GM21528 (cell line): ENCODE measurements at regions not wholly inside any gene's neighbourhood (a gene's known extent, or its start where the extent isn't known, plus 50 kb on each side); places are given as distances from the start of the nearest gene placed in this dataset.

Experiments
- ATAC-seq: cut with Tn5 transposase; IDR thresholded peaks from one replicate; pipeline ENCODE4 v1.9.1; 2021; ENCODE audit warnings: mild to moderate bottlenecking, moderate library complexity; ENCODE audit not compliant: unreplicated experiment, low FRiP score

DNA sequence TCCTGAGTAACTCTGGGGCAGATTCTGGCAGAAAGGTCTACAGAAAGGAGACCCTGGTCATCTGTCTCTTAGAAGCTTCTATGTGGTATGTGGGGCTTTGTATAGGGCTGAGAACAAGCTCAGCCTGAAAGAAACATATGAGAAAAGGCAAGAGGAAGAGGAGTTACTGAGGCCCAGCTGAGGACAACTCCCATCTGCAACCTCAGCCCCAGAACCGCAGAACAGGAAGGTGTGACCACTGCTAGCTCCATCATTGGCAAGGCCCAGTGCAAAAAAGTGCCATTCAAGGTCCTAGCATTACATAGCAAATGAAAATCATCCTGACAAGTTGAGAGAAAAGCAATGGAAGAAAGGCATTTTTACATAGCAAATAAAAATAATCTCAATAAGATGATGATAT is 503.8 kb downstream of the NPHP4 start:
- no peak for ATAC-seq

GRCh38 chr1:5485968-5486696 is 506.1 kb downstream of the NPHP4 start:
- ATAC-seq, result no peak

GRCh38 chr1:5485436-5485835 is 506.8 kb downstream of the NPHP4 start:
- no peak for ATAC-seq

DNA sequence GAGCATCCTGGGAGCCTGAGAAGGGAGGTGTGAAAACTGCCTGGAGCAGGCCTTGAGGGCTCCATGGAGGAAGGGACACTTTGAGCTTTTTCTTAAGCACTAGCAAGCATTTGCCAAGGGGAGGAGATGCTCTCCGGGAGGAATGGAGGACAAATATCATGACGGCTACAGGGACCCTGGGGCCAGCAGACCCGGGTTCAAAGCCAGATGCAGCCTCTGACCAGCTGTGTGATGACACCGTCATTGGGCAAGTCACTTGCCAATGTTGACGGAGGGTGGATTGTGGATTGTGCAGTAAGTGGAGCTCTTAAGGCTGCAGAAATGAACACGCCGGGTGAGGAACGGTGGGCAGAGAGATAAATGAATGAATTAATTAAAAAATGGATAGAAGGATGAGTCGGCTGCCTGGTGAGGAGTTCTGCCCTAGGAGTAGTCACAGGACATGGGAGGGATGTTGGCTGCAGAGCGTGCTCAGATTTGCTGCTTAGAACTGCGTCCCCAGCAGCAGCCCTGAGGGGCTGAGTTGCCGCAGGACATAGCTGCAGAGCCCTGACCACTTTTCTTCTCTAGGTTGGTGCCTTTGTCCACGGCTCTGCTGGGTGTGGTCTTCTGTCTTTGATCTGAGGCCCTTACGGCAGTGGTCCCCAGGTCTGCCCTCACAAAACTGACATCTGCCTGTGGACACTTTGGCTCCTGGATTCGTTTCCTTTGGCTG is 507.6 kb downstream of the NPHP4 start:
- ATAC-seq, result no peak

DNA sequence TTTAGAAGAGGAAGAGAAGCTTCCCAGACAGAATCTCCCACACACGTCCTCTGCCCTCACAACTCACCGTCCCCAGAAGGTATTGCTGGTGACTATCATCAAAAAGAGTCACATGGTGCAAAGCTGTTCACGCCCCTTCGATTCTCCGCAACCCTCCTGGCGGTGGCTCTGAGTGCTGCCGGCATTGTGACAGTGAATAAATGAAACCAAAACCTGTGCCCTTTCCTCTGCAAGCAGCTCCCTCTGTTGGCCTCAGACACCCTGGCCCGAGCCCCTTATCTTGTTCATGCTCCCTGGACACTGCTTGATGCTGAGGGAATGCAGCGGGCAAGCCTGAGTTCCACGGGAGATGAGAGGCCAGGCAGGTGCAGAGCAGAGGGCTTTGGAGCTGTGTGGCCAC is 510.3 kb downstream of the NPHP4 start:
- no peak for ATAC-seq

DNA sequence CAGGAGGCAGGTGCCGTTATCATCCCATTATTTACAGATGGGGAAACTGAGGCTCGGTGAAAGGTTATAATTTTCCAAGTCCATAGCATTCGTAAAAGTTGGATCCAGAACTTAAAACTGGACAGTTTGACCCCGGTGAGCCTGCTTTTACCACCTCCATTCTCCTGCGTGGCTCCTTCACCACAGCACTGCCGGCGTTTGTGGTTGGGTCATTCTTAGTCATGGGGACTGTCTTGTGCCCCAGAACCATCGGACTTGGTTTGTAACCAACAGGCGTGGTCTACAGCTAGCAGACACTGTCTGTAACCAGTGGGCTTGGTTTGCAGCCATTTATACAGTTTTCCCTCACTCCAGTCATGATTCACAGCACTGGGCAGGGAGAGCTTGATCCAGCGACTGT is 511.3 kb downstream of the NPHP4 start:
- no peak for ATAC-seq

DNA sequence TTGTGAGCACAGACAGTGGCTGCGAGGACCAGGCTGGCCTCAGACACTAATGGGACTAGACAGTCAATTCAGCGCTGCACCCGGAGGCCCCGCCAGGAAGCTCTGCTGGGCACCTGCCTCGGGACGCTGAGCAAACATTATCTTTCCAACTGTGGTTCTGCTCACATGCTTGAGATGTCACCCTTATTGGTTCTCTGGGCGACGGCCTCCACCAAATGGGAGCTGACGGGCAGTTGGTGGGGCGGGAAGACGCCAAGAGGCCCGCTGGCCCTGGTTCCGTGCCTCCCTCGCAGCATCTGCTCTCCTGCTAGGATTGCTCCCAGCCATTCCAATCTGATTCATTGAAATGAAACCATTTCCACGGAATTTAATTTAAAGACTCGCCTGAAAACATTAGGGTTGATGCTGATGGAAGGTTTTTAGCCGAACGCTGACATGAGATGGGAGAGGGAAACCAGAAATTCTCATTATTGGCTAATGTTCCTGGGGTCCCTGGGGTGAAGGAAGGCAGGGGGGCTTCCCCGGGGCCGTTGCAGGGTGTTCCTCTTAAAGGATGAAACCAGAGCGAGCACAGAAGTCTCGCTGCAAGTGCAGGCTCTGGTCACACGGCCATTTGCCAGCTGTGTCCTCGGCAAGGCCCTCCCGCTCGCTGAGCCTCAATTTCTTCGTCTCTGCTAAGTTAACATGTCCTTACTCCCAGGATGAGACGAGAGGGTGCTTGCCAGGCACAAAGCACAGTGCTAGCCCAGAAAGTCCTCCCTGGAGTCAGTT is 512.2 kb downstream of the NPHP4 start:
- no peak for ATAC-seq

GRCh38 chr1:5478961-5479360 is 513.3 kb downstream of the NPHP4 start:
- no peak for ATAC-seq

DNA sequence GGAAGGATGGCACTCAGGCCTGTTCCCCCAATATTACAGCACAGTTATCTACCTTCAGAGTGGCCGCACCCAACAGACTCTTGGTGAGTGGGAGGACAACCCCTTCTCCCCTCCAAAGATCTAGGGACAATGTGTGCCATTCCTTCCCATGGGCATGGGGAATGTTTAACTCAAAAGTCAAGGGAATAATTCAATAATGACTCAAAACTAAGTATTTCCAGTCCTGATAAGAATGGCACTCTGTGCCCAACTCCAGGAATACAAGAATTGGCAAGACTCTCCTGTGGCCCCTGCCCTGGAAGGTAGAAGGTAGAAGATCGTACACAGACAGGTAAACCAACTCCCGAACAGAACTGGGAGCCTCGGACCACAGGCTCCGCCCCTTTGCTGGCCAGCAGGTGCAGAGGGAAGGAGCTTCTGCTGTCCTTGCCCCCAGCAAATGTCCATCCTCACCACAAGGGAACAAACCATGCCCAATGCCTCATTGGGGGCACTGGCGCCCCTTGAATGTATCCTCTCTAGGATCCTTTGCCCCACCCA is 514.0 kb downstream of the NPHP4 start:
- no peak for ATAC-seq

DNA sequence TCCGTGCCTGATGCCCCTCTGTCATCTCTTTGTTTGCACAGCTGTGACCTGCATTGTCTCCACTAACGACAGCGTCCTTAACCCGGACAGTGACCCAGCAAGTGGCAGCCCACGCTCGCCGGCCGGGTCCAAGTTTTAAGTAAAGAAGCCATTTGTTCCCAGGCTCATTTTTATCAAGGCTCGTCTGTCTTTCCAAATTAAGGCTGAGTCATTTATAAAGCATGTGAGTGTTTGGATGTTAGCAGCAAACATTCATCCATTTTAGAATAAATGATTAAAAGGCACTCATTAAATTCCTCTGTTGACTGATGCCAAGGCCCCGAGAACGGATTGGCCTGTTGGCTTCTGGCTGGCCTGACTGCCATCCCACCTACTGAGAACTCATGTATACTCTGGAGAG is 514.5 kb downstream of the NPHP4 start:
- no peak for ATAC-seq

GRCh38 chr1:5475572-5475971 is 516.7 kb downstream of the NPHP4 start:
- no peak for ATAC-seq

DNA sequence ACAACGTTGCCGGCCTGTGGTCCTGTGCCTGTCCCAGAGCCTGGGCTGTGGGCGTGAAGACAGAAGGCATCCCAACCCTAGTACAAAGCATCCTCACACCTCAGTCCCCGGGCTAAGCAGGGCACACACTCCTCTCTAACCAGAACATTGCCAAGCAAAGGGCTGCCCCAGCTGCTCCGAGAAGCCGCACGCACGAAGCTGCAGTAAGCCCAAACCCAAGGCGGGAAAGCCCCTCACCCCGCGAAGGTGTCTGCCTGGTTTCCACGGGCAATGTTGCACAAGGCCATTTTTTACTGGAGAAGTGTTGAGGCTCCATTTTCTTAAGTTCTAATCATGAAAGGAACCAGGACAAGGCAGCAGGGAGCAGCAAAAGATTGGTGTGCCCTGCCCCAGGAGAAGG is 519.0 kb downstream of the NPHP4 start:
- no peak for ATAC-seq

DNA sequence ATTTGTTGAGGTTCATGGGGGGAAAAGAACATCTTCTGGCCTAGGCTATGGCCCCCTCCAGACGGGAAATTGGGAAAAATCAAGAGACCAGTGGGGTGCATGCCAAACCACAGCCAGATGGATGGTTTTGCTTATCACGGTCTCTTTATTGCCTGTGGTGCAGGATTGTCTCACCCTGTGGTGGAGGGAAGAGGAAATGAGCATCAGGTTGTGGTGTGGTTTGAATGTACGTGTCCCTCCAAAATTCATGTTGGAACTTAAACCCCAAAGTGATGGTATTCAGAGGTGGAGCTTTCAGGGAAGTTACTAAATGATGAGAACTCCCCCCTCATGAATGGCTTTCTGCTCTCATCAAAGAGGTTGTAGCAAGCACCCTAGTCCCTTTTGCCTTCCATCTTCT is 525.7 kb downstream of the NPHP4 start:
- ATAC-seq, result no peak

GRCh38 chr1:5465281-5465711 is 526.9 kb downstream of the NPHP4 start:
- ATAC-seq, result no peak

GRCh38 chr1:5464366-5464765 is 527.9 kb downstream of the NPHP4 start:
- ATAC-seq, result no peak

DNA sequence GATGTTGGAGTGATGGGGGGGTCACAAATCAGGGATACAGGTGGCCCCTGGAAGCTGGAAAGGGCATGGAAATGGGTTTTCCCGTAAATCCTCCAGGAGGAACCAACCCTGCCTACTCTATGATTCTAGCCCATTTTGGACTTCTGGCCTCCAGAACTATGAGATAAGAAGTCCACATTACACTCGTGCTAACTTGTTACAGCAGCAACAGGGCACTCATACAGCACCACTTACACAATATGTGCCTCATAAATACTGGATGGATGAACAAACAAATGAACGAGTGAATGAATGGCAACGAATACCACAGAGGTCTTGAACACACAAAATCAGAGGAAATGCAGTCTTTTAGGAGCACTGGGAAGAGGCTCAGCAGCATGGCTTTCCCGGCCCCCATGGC is 531.3 kb downstream of the NPHP4 start:
- ATAC-seq, result no peak

GRCh38 chr1:5459839-5460610 is 532.2 kb downstream of the NPHP4 start:
- ATAC-seq, result no peak

DNA sequence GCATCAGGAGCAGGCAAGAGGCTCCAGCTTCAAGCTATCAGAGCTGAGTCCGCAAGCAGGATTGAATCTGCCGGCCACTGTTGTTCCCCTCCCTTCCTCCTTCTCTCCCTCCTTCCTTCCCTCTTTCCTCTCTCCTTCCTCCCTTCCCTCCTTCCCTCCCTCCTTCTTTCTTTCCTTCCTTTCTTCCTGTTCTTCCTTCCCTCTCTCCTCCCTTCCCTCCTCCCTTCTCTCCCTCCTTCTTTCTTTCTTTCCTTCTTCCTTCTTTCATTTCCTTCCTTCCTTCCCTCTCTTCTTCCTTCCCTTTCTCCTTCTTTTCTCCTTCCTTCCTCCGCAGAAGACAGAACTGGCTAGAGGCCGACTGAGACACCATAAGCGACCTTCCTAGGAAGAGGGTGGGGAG is 534.0 kb downstream of the NPHP4 start:
- ATAC-seq, result no peak

DNA sequence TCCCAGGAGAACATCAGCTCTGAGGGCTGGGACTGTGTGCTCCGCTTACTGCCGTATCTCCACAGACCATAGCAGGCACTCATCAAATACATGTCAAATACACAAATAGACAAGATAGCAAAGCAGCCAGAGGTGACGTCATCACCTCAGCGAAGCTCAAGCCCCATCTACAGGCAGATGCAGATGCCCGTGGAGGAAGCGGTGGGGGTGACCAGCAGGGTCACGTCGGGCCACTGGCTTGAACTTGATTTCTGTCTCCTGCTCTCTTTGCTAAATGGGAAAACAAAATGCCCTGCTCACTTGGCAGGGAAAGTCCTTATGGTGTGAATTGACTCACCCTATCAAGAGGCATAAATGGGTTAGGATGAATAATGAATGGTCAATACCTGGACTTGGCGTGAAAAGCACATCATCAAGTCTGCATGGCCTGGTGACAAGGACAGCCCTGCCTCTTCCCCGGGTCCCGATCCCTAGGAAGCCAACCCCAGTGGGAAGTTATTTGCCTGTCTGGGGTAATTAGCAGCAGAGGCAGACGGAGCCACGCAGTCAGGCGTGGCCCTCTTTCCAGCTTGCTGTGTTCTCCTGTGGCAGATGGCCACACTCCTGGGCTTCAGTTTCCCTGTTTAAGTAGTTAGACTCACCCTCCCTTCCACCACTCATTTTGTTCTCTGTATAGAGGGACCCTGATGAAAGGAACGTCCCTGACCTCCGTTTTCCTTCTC is 536.0 kb downstream of the NPHP4 start:
- ATAC-seq, result no peak

- no peak for ATAC-seq
These were observed 536.6 kb downstream of the NPHP4 start for GRCh38 chr1:5455651-5456050.
